22Rv1 (cell line): ENCODE measurements at regions not wholly inside any gene's neighbourhood (a gene's known extent, or its start where the extent isn't known, plus 50 kb on each side); places are given as distances from the start of the nearest gene placed in this dataset.

ENCODE experiments used
- CTCF ChIP-seq: fragments of 450-650 bp; IDR thresholded peaks from 2 replicates; pipeline ENCODE4 v1.5.1; 2017; ENCODE audit warnings: mild to moderate bottlenecking
- ZFX ChIP-seq: fragments of 450-650 bp; IDR thresholded peaks from 2 replicates; pipeline ENCODE4 v1.6.1; 2017; ENCODE audit warnings: antibody characterized with exemption, borderline replicate concordance

DNA sequence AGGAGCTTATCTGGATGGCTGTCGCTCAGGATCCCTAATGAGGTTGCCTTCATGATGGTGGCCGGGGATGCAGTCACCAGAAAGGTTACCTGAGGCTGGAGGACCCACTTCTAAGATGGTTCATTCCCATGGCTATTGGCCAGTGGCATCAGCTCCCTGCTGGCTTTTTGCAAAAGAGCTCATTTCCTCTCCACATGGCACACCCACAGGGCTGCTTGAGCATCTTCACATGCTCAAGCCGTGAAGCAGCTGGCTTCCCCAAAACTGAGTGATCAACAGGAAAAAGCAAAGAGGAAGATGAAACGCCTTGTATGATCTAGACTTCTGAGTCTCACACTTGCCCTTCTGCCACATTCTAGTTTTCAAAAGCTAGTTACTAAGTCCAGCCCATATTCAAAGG lies 124.6 kb upstream of the CXADR start:
- TF ChIP-seq CTCF (no peak), ZFX (no peak)
